Activated T-helper 1 cell treated with Interleukin-2 at 50 U/mL for 16 hours (primary cell): ENCODE measurements at regions not wholly inside any gene's neighbourhood (a gene's known extent, or its start where the extent isn't known, plus 50 kb on each side); places are given as distances from the start of the nearest gene placed in this dataset.

Experiments used
- DNase-seq: peaks from one replicate; pipeline ENCODE4 v3.0.0-alpha.2; 2020; ENCODE audit warnings: low read depth

DNA sequence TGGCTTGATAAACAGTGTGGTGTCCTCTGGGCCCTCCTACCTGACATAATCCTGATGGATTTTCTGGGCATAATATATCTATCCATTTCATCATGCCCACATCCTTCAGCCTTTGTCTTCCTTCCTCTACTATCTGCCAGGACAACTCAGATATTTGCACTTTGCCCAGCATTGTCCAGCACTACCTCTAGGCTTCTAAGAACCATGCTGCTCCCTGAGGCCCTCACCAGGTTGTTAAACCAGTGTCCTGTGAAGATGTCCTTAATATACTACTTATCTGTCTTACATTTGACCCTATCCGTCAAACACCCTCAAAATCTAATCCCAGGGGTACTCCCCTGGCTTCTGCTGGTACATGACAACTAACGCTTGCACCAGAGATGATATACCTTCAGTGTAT, 58.2 kb upstream of the MAML3 start:
- no peak for DNase-seq

DNA sequence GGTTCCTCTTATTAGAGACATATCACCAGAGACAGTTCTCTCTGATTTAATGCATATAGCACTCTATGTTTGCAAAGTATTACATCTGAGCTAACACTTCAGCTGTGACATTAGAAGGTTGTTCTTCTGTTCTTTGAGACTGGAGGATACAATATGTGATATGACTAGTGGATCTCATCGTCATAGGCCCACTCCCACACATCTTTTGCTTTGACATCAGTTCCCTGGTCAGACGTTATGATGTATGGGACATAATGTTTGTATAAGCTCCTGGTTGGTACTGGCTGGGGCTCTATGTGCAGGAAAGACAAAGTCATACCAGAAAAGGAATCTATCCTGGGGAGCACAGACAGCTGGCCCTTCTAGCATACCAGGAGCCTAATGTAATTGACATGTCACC, 57.7 kb upstream of the MAML3 start:
- DNase-seq = no peak

DNA sequence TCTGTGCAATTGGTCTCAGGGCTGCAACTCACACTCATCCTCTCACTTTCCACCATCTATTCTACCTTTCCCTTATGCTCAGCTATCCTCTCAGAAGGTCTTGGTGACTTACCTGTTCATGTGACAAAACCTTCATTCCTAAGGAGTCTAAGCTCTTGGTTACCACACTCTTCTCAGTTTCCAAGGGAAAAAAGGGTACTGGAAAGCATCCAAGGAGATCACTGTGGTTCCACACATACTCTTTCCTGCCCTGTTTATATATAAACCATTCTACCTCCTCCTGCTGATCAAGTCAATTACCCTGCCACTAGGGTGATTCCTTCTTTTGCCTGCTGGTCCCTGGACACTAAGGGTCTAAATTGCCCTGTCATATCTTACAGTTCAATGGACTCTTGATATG, 57.2 kb upstream of the MAML3 start:
- DNase-seq = no peak

DNA sequence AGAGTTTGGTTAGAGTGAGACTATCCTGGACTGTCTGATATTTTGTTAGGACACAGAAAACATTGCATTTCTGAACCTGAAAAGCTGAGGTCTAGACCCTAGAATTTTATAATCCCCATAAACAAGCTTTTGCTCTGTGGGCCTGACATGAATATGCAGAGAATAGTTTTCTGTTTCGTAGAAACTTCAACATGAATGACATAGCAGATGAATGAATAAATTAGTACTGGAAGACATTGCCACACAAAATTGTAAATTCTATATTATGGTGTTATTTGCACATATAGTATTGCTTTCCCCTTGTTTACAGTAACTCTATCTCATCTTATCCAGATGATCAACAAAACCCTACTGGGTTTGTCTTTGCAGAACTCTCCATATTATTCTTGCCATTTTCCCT, 54.9 kb upstream of the MAML3 start:
- DNase-seq = no peak
